NOMO-1 (cell line): ENCODE measurements at regions not wholly inside any gene's neighbourhood (a gene's known extent, or its start where the extent isn't known, plus 50 kb on each side); places are given as distances from the start of the nearest gene placed in this dataset.

Experiments used
- DNase-seq, 2 experiments: peaks; one replicate each; lab custom pipeline; 2025; ENCODE audit not compliant: unreplicated experiment in 2 of 2; lab: John Stamatoyannopoulos, UW

DNA sequence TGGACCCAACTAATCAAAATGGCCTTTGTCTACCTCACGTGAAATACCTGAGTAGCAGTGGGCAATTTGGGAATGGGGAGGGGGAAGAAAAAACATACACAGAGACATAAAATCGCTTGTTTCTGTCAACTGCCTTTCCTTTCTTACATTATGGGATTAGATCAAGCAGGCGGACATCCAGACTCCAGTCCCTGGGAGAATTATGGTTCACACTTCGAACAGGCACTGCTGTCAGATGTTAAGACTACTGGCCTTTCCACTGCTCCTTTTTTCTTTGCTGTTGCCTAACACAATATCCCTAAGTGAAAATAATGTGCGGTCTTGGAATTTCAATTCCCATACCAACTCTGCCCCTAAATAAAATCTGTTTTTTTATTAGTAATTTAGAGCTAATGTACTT, 1719.7 kb upstream of the SLC10A2 start:
- no peak for DNase-seq

DNA sequence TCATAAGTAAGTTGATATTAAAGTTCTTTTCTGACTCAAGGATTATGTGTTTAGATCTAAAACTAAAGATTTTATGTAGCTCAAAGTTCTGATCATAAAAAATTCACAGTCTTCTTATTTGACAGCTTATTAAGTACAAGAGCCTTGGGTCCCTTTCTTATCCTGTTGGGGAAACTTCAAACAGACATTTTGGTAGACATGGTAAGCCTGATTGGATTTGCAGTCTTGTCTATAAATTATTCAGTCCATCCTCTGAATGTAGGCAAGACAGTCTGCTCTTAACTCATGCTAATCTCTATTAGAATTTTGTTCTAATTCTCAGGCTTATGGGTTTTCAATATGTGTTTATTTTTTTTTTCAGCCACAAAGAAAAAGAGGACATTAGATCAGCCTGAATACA, 1718.7 kb upstream of the SLC10A2 start:
- no peak for DNase-seq

DNA sequence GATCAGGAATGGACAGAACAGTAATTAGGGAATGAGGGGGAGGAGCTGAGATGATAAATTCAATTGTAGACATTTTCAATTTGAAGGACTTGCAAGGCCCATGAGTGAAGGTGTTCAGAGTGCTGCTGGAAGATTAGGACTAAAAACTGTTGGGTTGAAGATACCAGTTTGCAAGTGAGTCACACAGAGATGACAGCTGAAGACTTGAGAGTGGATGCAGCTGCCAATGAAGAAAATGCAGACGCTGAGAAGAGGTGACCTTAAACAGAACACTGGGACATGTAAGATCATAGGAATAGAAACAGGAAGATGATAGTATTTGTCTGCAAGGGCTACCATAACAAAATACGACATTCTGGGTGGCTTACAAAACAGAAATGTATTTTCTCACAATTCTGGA, 1716.5 kb upstream of the SLC10A2 start:
- DNase-seq = no peak

DNA sequence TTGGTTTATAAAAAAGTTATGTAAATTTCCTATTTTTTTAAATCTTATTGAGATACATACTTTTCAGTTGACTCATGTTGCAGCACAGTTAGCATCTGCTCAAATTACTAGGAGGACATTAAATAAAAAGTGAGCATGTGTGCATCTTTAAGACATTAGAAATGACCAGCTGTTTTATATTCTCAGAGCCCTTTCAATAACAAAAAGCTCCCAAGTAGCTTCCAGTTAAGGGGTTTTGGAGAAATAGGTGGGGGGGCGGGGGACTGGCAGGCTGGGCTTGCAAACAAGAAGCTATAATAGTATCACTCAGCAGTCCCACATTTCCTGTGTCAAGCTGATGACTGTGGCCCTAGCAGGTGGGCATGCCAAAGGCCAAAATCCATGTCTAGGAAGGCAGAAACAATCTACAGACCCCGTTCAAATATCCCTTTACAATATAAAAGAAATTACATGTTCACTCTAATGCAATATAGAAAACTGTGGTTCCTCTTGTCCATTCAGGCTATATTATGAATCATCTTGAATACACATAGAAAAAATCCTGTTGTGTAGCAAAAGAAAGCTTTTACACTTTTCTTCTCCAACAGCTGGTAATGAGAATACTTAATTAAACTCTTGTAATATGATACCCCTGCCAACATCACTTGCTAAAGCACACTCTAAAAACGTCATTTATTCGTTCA, 1713.2 kb upstream of the SLC10A2 start:
- no peak for DNase-seq

DNA sequence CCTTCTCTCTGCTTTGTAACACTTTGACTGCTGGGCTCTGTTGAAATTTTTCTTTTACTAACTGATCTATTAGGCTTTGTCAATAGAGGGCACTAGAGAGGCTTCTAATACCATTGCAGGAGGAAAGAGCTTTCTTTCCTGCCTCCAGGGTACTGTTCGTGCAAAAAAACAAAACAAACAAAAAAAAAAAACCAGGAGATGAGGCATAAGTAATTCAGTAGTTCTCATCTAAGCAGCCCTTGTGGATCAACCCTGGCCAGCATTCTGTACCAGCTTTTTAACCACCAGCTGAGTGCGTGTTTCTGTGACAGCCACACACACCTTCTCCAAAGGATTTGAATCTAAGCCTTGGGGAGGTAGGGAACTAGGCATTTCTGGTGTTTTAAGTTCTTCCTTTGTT, 1707.6 kb upstream of the SLC10A2 start:
- peak; percentile 8 to 34 for DNase-seq

DNA sequence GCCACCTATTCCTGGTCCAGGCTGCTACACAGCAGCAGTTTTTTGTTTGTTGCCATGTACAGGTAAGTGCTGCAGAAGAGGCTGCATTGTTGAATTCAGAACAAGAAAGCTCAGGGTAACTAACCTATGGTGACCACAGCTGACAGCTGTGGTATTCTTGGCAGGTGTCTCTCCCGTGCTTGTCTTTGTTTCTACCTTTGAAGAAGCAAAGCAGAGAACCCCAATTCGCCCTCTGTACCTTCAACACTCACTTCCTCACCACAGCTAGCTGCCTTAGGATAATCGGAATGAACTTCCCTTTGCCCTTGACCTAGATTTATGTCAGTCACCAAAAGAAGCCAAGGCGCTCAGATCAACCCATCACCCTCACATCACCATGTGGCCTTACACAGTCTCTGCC, 1703.3 kb upstream of the SLC10A2 start:
- no peak for DNase-seq

DNA sequence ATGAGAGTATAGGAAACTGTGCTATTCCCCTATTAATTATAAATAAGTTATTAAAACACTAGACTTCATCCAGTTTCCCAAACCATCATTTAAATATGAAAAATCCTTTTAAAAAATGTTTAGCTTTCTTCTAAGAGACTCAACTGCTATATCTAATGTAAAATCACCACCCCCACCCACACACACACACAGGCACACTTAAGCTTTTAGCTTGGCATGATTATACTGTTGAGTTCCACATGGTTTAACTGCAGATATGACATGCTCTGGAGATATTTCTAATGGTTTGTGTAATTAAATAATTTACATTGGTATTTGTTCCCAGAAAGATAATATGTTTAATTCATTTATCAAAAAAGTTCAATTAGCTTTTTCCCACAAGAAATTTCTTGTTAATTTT, 1700.1 kb upstream of the SLC10A2 start:
- DNase-seq = no peak

DNA sequence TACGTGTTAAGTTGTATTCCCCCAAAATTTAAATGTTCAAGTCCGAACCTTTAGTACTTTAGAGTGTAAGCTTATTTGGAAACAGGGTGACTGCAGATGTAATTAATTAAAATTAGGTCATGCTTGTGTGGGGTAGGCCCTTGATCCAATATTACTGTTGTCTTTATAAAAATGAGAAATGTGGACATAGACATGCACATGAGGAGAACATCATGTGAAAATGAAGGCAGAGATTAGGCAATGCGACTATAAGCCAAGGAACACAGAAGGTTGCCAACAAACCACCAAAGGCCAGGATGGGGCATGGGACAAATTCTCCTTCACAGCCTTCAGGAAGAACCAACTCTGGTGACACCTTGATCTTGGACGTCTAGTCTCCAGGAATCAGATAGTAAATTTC, 1698.4 kb upstream of the SLC10A2 start:
- DNase-seq = no peak

DNA sequence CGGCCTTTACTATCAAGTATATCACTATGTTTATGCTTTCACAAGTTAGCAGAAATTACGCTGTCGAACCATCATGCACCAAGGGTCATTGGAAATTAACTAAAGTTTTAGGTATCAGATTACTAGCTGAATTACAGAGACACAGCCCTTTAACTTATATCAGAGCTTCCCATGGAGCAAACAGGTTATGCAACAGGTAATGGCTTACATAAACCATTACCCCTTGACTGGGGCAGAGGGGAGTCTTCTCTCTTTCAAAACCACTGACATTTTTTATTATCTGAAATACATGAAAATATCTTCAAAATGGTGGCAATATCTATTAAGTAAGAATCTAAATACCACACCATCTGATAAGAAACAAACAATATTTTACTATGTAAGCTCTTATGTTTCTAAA, 1692.9 kb upstream of the SLC10A2 start:
- no peak for DNase-seq

DNA sequence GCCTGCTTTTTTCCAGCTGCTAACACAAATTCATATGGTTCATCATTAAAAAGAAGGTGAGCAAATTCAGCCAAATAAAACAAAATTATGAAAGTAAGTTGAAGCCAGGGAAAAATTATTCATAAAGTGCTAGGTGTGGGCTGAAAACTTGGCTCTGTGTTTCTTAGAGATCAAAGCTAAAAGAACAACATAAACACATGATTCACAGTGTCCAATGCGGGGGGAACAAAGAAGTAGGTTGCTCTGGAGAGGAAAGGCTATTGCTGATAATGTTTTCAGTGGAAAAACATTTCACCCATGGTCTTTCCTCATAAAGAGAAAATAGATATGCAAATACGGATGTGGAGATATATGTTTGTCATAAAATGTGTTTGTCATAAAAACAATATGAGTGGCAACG, 1691.5 kb upstream of the SLC10A2 start:
- no peak for DNase-seq

DNA sequence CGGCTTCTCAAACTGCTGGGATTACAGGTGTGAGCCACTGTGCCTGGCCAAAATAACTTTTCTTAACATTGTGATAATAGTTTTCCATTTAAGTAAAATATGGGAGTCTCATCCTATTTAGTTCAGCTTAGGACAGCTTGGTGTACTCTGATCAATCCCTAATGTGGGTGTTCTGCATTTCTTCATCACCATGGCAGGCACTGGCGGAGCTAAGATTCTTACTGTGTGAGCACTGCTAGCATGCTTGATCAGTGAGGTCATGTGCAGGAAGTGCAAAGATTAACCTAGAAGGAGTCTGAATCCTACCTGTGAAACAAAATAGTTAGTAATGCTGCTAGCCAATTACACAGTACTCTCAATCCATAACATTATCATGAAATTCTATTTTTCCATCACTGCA, 1684.2 kb upstream of the SLC10A2 start:
- no peak for DNase-seq

DNA sequence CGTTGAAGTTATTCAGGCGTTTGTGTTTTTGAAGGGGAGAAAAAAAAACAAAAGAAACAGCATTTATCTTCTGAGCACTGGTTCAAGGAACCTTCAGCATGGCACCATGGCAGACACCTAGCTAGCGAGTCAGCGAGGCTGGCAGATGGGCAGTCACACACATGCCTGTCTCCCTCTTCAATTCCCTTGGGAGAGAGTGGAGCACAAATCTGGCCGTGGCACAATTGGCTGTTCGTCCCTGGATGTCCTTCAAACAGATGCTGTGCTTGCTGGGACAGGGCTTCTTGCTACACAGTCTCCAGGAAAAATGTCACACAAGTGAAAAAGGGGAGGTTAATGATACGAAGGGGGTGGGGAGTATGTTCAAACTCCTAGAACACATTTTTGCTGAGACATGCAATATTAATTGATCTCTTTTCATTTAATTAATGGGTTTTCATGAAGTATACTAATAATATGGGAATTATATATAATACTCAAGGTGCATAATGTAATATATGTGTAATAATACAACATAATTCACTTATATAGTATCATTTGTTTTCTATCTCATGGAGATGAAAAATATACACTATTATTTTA, 1674.5 kb upstream of the SLC10A2 start:
- DNase-seq = no peak

DNA sequence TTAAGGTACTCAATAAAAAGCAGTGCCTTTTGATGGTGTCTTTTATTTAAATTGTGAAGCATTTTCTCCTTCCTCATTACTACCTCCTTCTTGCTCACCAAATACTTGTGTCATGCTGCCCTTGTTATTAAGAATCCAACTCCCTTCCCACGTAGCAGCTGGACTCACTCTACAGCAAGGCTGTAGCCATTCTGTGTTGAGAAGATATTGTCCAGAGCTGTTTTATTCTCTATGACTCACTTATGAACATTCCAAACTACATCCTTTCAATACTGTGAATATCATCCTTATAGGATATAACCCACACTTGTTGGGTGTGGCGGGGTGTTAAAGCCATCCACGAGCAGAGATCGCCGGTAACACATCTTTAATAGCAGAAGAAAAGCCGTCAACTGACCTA, 1671.5 kb upstream of the SLC10A2 start:
- DNase-seq = no peak

DNA sequence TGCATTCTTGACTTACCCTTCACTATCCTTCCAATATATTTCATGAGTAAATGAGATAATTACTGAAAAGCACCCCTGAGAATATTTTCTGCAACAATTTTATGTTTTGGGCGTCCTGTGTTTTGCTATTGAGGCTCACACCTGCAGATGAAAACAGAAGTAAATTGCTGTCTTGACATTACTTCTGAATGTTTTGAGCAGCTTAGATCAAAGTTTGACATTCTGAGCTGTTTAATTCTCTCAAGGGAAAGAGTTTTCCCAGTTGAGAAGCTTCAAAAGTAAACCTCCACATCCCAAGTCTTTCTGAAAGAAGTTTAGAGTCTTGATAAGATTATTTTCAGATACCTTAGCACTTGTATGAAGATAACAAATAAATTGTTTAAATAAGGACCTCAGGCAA, 1667.2 kb upstream of the SLC10A2 start:
- DNase-seq = no peak

DNA sequence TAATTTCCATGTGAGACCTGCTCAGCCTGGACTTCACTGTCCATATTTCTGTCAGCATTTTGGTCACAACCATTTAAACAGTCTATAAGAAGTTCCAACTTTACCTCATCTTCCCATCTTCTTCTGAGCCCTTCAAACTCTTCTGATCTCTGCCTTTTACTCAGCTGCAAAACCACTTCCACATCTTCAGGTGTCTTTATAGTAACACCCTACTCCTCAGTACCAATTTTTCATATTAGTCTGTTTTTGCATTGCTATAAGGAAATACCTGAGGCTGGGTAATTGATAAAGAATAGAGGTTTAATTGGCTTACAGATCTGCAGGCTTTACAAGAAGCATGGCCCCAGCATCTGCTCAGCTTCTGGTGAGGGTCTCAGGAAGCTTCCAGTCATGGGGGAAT, 1648.9 kb upstream of the SLC10A2 start:
- DNase-seq = no peak

DNA sequence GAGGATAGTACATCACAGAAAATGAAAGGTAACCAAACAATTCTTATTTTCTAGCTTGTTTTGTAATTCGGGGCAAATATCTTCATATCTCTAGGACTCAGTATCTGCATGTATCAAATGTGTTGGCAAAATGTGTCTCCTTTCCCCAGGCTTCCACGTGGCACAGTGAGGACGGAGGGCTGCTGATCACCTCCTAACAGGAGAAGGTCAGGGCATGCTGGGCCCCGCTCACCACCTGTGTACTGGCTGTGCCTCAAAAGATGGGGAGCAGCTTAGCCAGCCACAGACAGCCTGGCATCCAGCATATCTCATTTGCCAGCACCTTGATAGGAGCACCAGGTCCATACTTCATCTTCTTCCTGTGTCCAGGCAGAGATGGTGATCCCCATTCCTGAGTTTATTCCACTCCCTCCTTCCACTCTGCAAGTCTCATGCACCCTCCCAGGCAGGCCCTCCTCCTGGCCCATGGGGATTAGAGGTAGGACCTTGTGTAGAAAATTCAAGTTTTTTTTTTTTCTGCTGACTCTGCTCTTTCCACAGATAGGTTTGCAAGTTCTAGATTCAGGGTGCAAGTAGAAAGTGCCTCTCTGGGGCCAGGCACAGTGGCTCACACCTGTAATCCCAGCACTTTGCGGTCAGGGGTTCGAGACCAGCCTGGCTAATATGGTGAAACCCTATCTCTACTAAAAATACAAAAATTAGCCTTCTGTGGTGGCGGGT, 1639.0 kb upstream of the SLC10A2 start:
- DNase-seq = no peak

DNA sequence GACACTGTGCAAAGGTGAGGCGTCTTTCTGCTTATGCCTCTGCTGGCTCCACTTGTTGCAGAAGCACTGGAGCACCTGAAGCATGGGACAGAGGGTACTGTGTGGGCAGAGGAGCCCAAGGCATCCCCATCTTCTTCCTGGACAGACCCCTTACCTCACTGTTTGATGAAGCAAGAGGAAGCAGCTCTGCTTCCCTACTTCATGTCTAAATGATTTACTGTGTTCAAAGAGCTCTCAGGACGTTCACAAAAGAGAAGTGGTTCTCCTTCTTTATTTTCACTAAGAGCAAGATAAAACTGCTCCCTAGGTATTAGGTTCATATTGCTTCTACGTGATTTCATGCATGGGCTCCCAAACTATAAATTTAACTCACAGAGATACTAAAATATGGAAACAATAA, 1635.4 kb upstream of the SLC10A2 start:
- DNase-seq = peak in 1 of 2 experiments; percentile 27

DNA sequence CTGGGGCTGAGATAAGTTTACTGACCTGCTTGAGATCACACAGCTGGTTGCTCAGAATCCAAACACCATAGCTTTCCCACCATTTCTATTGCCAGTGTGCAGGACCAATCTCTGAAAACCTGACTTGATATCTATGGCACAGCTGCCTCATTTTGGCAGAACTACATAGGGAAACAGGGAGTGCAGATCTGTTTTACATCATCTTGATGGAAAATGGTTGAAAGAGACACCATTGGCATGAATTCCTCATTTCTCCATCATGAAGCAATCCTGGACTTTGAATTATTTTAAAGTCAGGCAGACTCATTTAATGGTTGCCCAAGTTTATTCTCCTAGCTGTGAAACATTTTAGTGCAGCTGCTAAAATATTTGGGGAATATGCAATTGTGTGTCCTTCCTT, 1628.2 kb upstream of the SLC10A2 start:
- DNase-seq = no peak

DNA sequence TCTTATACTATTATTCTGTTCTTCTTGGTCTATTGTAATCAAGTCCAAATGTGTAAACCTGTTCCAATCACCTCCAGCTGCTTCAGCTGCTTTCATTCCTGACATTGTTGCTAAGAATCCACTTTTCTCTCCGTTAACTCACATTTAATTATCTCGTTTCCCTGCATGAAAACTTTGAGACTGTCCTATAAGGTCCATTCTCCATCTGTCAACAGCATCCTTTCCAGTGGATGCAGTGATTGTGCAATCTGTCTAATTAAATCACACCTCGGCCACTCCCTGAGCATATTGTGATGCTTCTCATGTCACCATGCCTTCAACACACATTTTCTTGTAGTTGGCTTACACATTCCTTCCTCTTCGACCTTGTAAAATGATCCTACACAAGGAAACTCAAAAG, 1626.9 kb upstream of the SLC10A2 start:
- DNase-seq = no peak

DNA sequence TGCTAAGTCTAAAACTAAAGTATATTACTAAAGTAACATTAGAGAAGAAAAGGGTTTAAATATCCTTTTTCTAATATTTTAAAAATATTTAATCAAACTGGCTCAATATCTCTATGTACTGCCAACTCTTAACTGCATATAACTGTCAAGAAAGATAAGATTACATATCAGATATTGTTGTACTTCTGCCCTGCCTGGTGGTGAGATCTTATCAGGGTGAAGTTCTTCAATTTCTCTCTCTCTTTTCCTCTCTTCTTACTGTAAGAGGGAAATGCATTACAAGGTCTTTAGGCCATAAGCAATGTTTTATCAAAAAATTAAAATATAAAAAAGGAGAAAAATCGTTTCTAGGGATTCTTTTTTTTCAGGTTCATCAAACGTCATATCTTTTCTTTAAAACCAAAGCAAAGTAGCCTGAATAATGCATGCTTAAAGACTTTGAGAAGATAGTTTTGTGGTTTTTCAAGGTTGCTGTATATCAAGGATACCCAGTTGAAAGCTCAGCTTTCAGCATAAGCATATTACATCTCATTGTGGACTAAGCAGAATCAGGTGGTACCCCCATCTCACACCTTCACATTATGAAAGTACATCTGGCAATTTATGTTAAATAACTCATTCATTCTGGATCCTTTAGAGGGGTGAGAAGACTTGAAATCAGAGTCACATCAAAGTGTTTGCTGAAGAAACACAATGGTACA, 1625.7 kb upstream of the SLC10A2 start:
- no peak for DNase-seq

DNA sequence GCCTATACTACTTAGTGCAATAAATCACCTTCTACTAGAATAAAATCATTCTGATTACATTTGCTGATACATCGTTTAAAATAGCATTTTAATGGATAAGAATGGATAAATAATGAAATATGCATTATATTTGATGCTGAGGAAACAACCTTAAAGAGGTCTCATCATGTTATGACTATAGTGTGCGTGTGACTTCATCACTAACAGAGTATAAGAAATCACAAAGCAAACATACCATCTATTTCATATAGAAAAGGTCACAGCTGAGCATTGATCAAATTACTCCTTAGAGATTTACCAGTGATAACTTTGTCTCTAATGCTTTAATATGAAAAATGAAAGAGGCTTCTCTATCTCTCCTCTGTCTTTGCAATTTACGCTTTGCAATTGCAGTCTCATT, 1620.3 kb upstream of the SLC10A2 start:
- DNase-seq = no peak

DNA sequence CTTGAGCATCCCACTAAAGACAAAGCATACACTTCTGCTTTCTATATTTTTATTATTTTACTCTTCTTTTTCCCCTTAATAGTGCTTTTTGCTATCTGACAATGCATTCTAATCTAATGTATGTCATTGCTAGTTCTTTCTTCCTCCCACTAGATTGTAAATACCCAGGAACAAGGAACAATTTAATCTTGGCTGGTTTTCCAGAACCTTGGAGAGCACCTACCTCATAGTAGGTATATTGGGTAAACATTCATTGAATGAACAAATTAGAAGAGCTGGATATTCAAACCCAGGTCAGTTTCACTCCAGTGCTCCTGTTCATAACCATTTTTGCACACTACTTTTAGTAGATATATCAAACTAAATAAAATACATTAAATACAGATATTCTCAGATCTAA, 1617.6 kb upstream of the SLC10A2 start:
- no peak for DNase-seq
